ENCODE measurements at regions not wholly inside any gene's neighbourhood (a gene's known extent, or its start where the extent isn't known, plus 50 kb on each side); places are given as distances from the start of the nearest gene placed in this dataset.

GRCh38 chr1:178572604-178573003 lies 59.7 kb downstream of the TEX35 start:
- Mint-ChIP-seq H3K27ac (no peak overlapping the region), H3K27me3 (ENCODE audit: insufficient read depth, low read depth, poor library complexity) (no peaks in the 10 kb centered on the region), H3K4me3 (no peak overlapping the region), H3K9me3 (no peaks in the 10 kb centered on the region; the same call in 2 of the 3 replicates), H3K4me1 (peaks cover 24% of the 10 kb centered on the region; the same call in 2 of the 3 replicates), H3K36me3 (ENCODE audit: low read depth) (no peaks in the 10 kb centered on the region)
- no peak overlapping the region for H2AFZ ChIP-seq
- H3K4me1 ChIP-seq (ENCODE audit: insufficient read depth): peaks cover 16% of the 10 kb centered on the region
- no peak overlapping the region for H3K27ac ChIP-seq (ENCODE audit: low read depth)
- no peak overlapping the region for H3K4me2 ChIP-seq
- no peaks in the 10 kb centered on the region for H4K20me1 ChIP-seq (replicated peaks; ENCODE audit: insufficient read depth)
- ATAC-seq: peak; percentile 35
- DNase-seq (ENCODE audit: low spot score): peak; percentile 41
- TF ChIP-seq STAT1 (IDR thresholded peaks at IDR 0.05; ENCODE audit: unreplicated experiment): no peak
- TF ChIP-seq ZNF331 (CRISPR knock-in tag; IDR thresholded peaks at IDR 0.05; ENCODE audit: low read depth): no peak
- TF ChIP-seq ETS1 (IDR thresholded peaks at IDR 0.05): no peak
- TF ChIP-seq NANOG (IDR thresholded peaks at IDR 0.05; ENCODE audit: borderline replicate concordance): no peak
- TF ChIP-seq REST (IDR thresholded peaks at IDR 0.05; ENCODE audit: unreplicated experiment): no peak
- no peak for TF ChIP-seq ZNF114 (CRISPR knock-in tag; IDR thresholded peaks at IDR 0.05)
- peak; percentile 31 to 45; a peak in 3 of 4 replicates for TF ChIP-seq CTCF (conservative IDR thresholded peaks at IDR 0.05; ENCODE audit: low read depth in 2 of 2)
- no peak for TF ChIP-seq EZH2phosphoT487 (IDR thresholded peaks at IDR 0.05; ENCODE audit: unreplicated experiment)
- TF ChIP-seq POLR2AphosphoS5 (IDR thresholded peaks at IDR 0.05; ENCODE audit: low read depth): no peak
- H3K27me3 ChIP-seq (ENCODE audit: insufficient read depth): no peaks in the 10 kb centered on the region
- no peaks in the 10 kb centered on the region for H3K79me2 ChIP-seq (replicated peaks; ENCODE audit: insufficient read depth)
- H3K9me2 ChIP-seq (ENCODE audit: insufficient read depth): no peaks in the 10 kb centered on the region
- H3K4me3 ChIP-seq: no peak overlapping the region
- H3F3A ChIP-seq (replicated peaks; ENCODE audit: low read depth): no peaks in the 10 kb centered on the region
- no peaks in the 10 kb centered on the region for H3K36me3 ChIP-seq (ENCODE audit: insufficient read depth)

- no peak for DNase-seq (ENCODE audit: low spot score)
- Mint-ChIP-seq H3K27me3 (ENCODE audit: insufficient read depth, low read depth, poor library complexity) (no peaks in the 10 kb centered on the region), H3K36me3 (ENCODE audit: low read depth) (no peaks in the 10 kb centered on the region), H3K4me1 (peaks cover 29% of the 10 kb centered on the region; the same call in 2 of the 3 replicates), H3K27ac (no peak overlapping the region), H3K4me3 (no peak overlapping the region), H3K9me3 (no peaks in the 10 kb centered on the region; the same call in 2 of the 3 replicates)
- H3K4me1 ChIP-seq (ENCODE audit: insufficient read depth): peaks cover 16% of the 10 kb centered on the region
- no peaks in the 10 kb centered on the region for H3K9me2 ChIP-seq (ENCODE audit: insufficient read depth)
- H3F3A ChIP-seq (replicated peaks; ENCODE audit: low read depth): no peaks in the 10 kb centered on the region
- no peaks in the 10 kb centered on the region for H3K27me3 ChIP-seq (ENCODE audit: insufficient read depth)
- H2AFZ ChIP-seq: peak overlapping the region; percentile 23; the same call in 1 of the 2 replicates
- H3K79me2 ChIP-seq (replicated peaks; ENCODE audit: insufficient read depth): no peaks in the 10 kb centered on the region
- no peak overlapping the region for H3K4me3 ChIP-seq
- no peaks in the 10 kb centered on the region for H4K20me1 ChIP-seq (replicated peaks; ENCODE audit: insufficient read depth)
- no peak for ATAC-seq
- no peak overlapping the region for H3K4me2 ChIP-seq
- H3K36me3 ChIP-seq (ENCODE audit: insufficient read depth): no peaks in the 10 kb centered on the region
- H3K27ac ChIP-seq (ENCODE audit: low read depth): no peak overlapping the region
- no peak for TF ChIP-seq NANOG (IDR thresholded peaks at IDR 0.05; ENCODE audit: borderline replicate concordance)
- no peak for TF ChIP-seq ZNF114 (CRISPR knock-in tag; IDR thresholded peaks at IDR 0.05)
- no peak for TF ChIP-seq STAT1 (IDR thresholded peaks at IDR 0.05; ENCODE audit: unreplicated experiment)
- no peak for TF ChIP-seq REST (IDR thresholded peaks at IDR 0.05; ENCODE audit: unreplicated experiment)
- TF ChIP-seq ZNF331 (CRISPR knock-in tag; IDR thresholded peaks at IDR 0.05; ENCODE audit: low read depth): no peak
- no peak for TF ChIP-seq POLR2AphosphoS5 (IDR thresholded peaks at IDR 0.05; ENCODE audit: low read depth)
These were observed 60.4 kb downstream of the TEX35 start for GRCh38 chr1:178573330-178573729.
